GM12865 (cell line): ENCODE measurements at regions not wholly inside any gene's neighbourhood (a gene's known extent, or its start where the extent isn't known, plus 50 kb on each side); places are given as distances from the start of the nearest gene placed in this dataset.

ENCODE experiments used
- DNase-seq: peaks from one replicate; pipeline ENCODE4 v3.0.0; 2010; ENCODE audit warnings: low read depth
- H3K4me3 ChIP-seq: 2 replicates; pipeline ENCODE4 v1.5.1; 2011; ENCODE audit warnings: mild to moderate bottlenecking, low read depth, low read length, control low read depth
- CTCF ChIP-seq: IDR thresholded peaks from 2 replicates; pipeline ENCODE4 v1.5.1; 2011; ENCODE audit warnings: low read length, control low read depth, low read depth, inconsistent platforms; ENCODE audit not compliant: insufficient read depth; ENCODE audit errors: missing control alignments

GRCh38 chr18:45304558-45304957 is 310.7 kb upstream of the SLC14A2 start:
- no peak for DNase-seq
- H3K4me3 ChIP-seq = no peak overlapping the region
- no peak for TF ChIP-seq CTCF

GRCh38 chr18:45312555-45313126 is 302.6 kb upstream of the SLC14A2 start:
- no peak overlapping the region for H3K4me3 ChIP-seq
- no peak for TF ChIP-seq CTCF
- DNase-seq = no peak

GRCh38 chr18:45316127-45316526 is 299.1 kb upstream of the SLC14A2 start:
- no peak overlapping the region for H3K4me3 ChIP-seq
- TF ChIP-seq CTCF = no peak
- DNase-seq = no peak

GRCh38 chr18:45317948-45318640 is 297.2 kb upstream of the SLC14A2 start:
- DNase-seq = no peak
- no peak for TF ChIP-seq CTCF
- no peak overlapping the region for H3K4me3 ChIP-seq

- no peak for DNase-seq
- no peak for TF ChIP-seq CTCF
- H3K4me3 ChIP-seq = no peak overlapping the region
These were observed 294.6 kb upstream of the SLC14A2 start for GRCh38 chr18:45320724-45321123.

- H3K4me3 ChIP-seq = no peak overlapping the region
- TF ChIP-seq CTCF = no peak
- DNase-seq = no peak
These were observed 293.8 kb upstream of the SLC14A2 start for GRCh38 chr18:45321520-45321919.

GRCh38 chr18:45322343-45322742 is 292.9 kb upstream of the SLC14A2 start:
- DNase-seq = no peak
- H3K4me3 ChIP-seq = no peak overlapping the region
- TF ChIP-seq CTCF = no peak
